NCI-H2227 (cell line): ENCODE measurements at regions not wholly inside any gene's neighbourhood (a gene's known extent, or its start where the extent isn't known, plus 50 kb on each side); places are given as distances from the start of the nearest gene placed in this dataset.
A peak's percentile ranks its signal among the peaks of the same experiment; 100 is the strongest.

ENCODE experiments used
- DNase-seq: peaks from one replicate; lab custom pipeline; 2025; ENCODE audit not compliant: unreplicated experiment; lab: John Stamatoyannopoulos, UW

DNA sequence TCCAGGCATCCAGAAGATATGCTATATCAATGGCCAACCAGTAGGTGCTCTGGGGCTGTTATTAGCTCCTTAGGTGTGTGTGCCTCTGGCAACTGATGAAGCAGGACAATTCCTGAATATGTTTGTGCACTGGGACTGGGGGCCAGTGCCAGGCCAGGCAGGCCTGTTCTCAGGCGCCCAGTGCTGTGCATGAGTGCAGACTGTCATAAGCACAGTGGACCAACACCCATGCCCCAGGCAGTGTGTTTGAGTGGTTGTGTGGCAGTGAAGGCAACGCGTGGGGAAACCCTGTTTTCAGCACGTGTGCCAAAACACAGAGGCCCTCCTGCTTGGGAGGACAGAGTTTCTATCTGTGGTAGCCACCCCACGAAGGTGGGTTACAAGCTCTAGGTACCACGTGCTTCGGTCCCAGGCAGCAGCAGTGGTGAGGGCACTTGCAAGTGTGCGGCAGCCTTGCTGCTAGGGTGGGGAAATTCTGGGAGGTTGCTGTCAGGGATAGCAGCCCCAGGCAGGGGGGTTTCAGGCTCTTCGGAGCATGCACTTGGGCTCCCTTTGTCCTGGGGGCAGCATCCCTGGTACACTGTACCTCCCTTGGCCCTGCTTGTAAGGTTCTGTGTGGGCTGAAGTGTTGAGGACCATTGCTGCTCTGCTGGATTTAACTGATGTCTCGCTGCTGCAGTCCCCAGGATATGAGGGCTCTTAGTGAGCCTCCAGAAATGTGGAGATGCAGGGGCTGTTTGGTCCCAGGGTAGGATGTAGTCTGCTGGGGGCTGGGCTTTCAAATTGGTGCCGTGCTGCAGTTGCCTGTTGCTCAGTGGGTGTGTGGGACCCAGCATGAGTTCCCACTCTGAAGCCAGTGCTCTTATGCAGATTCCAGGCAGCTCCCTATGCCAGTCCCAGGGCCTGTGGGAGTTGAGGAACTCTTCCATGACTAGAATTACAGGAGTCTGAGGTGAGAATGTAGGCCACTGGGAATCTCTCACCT is 280.9 kb downstream of the RPRM start:
- DNase-seq, result no peak

DNA sequence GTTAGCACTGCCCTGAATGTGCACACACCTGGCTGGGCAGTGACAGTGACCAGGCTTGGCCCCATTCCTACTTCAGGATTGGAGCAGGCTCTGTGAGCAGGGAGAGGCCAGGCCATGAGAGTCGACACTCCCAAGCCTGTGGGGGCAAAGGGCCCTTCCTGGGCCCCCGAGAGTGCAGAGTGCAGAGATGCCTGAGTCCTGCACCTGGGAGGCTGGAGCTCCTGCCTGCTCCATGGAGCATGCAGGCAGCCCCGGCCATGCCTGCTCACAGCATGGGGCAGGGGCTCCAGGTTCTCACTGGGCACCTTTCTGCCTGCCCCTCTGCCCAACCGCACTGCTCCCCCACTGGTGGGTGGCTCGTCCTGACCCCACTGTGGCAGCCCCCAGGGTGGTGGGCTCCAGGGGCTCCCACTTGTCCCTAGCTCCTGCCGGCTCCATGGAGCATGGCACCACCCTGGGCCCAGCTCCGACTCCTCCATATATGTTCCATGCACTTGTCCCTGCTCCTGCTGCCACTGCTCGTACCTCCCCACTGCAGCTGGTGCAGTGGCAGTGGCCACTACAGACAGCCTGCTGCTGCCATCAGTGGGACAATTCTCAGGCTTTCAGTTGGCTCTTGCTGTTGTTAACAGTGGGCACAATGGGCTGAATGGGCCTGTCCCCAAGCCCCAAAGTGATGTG is 282.0 kb downstream of the RPRM start:
- no peak for DNase-seq

DNA sequence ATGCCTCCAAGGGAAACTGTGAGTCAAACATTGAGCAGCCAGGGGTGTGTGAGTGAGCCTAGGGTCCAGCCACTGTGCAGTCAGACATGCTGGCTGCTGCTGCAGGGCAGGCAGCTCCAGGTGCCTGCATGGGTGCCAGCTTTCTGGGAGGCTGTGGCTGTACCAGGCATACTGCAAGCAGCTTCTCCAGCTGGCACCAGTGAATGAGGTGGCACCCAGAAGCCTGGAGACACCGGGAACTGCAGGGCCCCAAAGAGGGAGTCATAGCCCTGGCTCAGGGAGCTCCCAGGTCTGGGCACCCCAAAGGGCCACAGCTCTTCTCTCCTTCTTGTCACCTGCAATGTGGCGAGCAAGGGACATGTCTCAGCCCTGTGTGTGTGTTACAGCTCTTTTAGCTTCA is 283.2 kb downstream of the RPRM start:
- DNase-seq, result no peak

DNA sequence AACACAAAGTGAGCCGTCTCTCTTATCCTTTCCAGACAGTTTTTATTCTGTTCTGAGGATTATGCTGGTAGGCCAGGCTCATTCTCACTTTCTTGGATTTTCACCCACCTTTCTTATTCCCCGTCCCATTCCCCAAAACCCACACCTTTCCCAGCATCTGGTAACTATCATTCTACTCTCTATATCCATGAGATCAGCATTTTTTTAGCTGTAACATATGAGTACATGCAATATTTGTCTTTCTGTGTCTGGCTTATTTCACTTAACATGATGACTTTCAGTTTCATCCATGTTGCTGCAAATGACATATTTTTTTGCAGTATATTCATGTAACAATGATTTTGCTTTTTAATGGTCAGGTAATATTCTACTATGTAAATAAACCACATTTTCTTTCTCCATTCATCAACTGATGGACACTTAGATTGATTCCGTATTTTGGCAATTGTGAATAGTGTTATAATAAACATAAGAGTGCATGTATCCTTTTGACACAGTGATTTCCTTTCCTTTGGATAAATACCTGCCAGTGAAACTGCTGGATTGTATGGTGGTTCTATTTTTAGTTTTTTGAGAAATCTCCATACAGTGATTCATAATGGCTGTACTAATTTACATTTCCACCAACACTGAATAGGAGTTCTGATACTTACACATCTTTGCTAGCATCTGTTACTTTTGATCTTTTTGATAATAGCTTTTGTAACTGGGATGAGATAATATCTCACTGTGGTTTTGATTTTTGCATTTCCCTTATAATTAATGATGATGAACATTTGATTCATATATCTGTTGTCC is 289.3 kb downstream of the RPRM start:
- DNase-seq, result no peak

DNA sequence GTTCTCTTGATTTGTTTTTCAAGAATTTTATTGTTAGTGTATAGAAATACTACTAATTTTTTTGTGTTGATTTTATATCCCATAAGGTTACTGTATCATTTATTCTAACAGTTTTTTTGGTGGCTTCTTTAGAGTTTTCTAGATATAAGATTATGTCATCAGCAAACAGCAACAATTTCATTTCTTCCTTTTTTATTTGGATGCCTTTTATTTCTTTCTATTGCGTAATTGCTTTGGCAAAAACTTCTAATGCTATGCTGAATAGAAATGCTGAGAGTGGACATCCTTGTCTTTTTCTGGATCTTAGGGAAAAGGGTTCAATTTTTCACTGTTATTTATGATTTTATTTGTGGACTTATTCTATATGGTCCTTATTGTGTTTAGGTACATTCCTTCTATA is 298.8 kb downstream of the RPRM start:
- DNase-seq, result no peak

DNA sequence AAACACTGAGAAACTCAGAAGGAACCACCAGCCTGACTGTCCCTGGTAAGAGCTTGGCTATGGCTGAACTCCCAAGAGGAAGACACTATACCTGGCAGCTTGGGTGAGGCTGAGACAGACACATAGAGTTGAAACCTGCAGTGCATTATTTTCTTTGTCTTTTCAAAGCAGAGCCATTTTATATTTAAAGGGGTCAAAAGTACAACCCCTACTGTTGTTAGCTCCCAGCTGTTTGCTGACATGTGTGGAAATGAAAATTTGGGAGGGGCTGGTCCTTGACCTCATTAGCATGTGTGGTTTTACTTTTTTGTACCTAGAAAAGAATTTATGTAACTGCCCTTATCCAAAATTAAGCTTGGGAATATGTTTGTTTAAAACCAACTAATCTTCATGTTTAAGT is 309.0 kb downstream of the RPRM start:
- no peak for DNase-seq

DNA sequence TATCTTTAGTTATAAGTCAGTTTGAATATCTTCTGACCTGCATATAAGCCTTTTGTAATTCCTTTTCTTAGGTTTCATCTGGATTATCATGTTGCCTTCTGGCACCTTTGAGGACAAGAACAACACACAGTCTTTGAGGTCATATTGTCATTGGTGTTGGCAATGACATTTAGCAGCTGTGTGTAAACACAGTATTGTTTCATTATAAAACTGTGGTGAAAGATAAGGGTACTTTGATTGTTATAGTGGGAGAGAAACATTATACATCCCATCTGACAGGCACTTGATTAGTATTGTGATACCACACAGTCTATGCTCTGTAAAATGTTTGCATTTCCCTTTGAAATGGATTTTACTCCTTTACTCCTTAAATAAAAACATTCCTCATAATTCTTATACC is 313.5 kb downstream of the RPRM start:
- DNase-seq, result no peak

DNA sequence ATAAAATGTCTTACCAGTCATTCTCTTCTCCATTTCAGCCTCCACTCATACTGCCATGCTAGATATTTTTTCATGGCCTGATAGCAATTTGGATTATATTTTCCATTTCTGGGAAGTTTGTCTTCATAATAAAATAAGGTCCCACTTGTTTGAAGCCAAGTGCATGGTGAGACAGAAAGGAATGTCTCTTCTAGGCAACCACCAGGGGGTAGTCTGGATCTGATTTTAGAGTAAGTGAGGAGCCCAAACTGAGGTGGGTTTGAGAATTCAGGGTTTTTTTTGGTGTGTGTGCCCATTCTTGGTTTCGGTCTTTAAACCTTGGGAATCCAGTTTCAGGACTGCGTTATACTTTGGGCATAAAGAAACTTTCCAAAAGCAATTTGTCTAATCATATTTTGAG is 315.5 kb downstream of the RPRM start:
- peak; percentile 68 for DNase-seq

DNA sequence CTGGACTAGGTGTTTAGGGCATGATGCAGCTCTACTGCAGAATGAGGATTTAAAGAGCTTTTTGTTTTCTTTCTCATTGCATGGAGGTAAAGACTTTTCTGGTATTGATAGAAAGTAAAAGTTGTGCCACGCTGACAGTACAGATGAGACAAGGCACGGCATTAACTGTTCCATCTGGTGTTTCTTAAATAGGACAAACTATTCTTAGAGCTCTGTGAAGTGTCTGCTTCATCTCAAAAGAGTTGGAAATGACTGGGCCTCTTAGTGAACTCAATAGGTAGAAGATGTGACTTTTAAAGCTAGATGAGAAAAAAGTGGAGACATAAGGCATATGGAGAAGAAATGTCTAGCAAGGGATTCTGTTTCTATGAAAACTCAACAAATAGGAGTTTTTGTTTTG is 321.8 kb downstream of the RPRM start:
- no peak for DNase-seq

DNA sequence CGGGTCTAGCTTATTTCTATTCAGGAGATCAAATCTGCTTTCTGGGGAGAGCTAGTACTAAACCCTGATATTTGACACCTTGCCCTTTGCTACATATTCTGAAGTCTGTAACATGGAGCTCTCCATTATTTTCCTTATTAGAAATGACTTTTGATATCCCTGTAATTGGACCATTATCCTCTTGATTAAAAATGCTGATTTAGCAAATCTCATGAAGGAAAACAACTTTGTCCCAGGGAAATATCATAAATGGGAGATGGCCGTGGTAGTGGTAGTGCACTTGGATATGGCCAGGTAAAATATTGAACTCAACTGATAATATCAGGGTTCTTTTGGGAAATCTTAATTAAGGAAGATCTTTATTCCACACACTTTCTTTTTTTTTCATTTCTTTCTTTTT is 326.5 kb downstream of the RPRM start:
- DNase-seq, result no peak

DNA sequence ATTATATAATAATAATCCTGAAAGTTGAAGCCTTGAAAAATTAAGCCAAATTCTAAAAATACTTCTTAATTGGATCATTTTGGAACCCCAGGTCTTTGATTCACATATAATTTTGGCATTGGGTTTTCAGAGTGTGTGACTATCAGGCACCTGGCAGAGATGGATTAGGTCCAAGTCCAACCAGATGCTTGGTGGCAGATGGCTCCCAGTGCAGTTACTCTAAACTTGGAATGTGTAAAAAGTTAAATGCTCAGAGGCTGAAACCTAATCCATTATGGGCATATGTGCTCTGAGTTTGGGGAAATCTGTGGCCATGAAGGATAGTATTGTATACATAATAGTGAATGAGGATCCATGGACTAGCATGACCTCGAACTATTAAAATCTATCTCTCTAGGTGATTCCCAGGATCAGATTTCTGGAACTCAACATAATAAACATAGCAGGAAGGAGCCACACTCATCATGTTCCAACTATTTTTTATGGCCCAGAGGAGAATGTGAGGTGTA is 333.0 kb downstream of the RPRM start:
- no peak for DNase-seq

DNA sequence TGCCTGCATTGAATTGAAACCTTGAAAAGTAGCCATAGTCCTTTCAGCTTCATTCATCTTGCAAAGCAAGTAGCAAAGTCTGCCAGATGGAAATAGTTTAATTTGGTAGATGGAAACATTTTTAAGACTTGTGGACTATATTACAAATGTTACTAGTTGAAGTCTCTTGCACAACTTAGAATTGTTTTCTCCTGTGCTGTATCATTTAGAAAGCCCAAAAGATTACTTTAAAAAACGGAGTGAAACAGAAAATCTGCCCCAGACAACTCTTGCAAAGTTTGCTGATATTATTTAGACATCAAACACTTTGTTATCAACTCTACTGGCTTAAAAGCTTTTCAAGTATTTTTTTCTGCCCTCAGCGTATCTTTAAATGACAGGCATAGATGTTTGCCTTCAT is 335.0 kb downstream of the RPRM start:
- DNase-seq, result no peak

DNA sequence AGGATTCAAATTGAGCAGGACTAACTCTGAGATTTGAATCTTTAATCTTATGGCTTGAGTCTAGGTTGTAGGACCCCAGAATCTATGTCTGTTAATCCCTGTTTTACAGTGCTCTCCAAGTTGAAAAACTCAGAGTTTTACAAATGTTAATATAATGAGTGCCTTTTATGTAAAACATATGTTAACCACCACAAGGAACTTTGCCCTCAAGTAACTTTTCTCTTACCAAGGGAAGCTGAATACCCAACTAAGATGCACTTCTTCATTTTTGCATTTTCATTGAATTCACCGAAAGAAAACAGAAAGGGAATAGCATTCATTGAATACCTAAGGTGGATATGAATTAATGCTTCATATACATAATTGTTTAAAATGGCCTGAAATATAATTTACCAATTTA is 338.1 kb downstream of the RPRM start:
- DNase-seq, result no peak

DNA sequence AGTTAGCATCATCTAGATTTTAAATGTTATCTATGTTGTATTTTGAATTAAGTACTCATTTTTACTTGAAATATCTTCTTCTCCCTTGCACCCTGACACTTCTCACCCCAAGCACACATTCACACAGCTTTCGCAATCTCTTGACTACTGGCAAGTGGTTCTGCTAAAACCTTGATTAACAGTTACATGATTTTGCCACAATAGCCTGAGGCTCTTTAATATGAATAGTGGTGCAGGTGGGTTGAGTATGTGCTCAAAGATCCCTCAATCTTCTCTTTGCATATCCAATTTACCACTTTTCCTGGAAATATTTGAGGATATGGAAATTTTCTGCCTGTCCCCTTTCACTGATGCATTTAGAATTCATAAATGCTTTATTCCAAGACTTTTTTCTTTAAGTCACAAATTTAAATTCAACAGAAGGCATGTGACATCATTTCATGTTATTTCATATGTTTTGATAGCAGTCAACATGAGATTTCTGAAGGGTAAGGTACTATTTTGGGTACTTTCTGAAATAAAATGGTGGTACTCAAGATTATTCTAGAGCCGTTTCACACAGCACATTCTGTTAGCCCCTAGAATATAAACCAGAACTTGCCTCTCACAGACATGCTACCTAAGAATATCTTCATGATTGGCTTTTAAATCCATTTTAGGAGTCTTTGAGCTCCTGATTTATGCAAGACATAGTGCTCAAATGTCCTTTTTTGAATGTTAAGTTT is 339.7 kb downstream of the RPRM start:
- no peak for DNase-seq

DNA sequence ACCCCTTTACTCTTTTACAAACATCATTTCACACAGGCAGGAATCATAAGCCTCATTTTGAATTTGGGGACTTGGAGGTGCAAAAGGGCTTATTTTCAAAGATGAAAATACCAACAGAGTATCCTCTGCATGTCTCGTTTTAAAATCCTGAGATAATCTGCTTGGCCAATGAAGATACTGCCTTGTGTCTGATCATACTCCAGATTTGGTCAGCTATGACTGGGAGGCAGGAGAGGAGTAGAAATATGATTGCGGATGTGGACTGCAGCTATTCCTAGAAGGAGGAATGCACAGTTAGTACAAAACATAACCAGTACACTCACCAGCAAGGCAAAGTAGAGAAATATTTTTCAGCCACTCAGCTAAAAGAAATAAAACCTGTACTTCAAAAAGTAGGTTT is 342.3 kb downstream of the RPRM start:
- DNase-seq, result no peak

DNA sequence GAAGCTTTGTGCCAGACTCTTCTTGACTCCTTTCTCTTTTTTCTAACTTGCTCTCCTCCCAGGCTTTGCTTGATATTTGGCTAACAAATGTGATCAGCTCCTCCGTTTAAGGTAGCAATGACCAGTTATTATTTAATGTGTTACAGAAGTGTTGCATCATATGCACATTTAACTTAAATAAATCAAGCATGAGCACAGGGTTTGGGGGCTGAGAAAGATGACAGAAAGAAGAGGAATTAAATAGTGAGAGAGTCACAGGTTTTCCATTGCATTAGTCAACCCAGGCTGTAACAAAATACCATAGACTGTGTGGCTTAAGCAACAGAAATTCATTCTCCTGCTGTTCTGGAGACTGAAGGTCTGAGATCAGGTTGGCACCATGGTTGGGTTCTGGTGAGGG is 343.8 kb downstream of the RPRM start:
- no peak for DNase-seq

DNA sequence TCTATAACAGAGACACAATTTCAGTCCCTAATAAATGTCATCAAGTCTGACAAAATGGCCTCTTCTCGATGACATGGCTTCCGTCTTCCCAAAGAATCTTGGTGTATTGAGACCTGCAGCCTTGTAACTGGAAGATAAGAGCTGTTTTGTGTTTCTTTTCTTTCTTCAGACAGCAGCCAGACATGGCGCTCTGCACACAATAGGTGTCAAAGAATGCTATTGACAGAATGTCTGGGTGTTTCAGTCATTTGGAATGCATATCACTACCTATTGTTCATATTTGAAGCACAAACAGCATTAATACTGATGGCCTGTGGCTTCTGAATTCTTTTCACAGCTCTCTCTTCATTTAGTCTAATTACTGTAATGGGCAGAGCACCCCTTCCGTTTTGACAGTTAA is 344.8 kb downstream of the RPRM start:
- no peak for DNase-seq

DNA sequence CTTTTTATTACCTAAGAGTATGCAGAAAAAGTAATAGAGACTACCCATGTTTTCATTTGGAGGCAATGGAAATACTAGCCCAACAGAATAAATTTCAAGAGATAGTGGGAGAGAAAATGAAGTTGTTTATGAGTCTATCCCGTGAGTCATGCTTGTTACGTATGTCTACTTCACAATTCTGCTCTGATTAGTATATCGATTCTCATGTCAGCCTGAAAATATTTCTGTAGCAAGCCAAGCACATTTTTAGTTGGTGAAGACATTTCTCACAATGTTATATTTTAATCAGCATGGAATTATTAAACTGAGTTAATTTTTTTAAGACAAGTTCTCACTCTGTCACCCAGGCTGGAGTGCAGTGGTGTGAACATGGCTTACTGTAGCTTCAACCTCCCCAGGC is 346.1 kb downstream of the RPRM start:
- no peak for DNase-seq

DNA sequence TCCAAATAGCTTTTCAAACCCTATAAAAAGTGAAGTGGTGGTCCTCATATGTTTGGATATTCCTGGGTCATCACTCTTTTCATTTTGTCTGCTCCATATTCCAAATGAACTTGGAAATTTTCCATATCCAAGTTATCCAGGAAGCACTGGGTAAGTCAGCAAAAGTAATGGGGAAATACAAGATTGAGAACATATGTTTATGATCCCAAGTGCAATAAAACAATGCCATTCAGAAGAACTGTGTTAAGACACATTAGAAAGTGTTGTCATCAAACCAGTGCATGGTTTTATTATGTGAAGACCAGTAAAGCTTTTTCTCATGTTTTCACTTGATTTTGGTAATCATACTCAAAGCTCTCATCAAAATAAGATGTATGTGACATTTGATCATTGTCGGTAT is 363.4 kb downstream of the RPRM start:
- DNase-seq, result no peak

DNA sequence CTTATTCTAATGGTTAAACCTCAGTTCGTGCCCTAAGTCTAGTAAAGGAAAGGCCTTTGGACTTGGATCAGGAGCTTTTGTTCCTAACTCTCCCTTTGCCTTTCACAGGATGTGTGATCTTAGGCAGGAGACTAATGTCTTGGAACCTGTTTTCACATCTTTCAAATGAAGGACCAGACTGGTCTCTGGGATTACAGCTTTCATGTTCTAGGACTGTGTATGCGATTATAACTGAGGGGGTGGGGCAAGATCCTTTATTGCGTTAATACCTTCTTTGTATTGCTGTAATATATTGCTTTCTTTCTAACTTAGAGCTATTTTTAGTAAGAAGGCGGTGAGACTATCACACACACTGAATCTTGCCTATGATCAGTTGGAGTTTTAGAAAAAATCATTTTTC is 368.1 kb downstream of the RPRM start:
- no peak for DNase-seq

DNA sequence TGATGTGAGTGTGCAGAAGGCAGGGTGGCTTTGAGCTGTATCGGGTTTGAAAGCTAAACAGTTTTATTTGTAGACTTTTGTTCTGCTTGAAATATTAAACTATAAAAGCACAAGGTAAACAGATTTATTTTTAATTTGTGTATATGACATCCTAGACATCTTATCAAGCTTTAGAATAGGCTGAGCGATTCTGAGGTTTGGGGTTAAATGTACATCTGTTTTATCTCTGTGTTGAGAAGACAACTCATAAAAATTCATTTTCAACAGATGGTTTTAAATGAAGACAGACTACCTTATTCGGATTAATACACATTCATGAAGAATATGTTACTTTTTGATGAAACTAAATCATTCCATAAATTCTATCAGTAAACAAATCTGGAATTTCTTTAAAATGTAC is 368.8 kb downstream of the RPRM start:
- DNase-seq, result no peak
